GM12865 (cell line): ENCODE measurements at regions not wholly inside any gene's neighbourhood (a gene's known extent, or its start where the extent isn't known, plus 50 kb on each side); places are given as distances from the start of the nearest gene placed in this dataset.

ENCODE experiments used
- DNase-seq: peaks from one replicate; pipeline ENCODE4 v3.0.0; 2010; ENCODE audit warnings: low read depth
- H3K4me3 ChIP-seq: 2 replicates; pipeline ENCODE4 v1.5.1; 2011; ENCODE audit warnings: mild to moderate bottlenecking, low read depth, low read length, control low read depth
- TF ChIP-seq, protein P1 (sequence below): IDR thresholded peaks from 2 replicates; pipeline ENCODE4 v1.5.1; 2011; ENCODE audit warnings: low read length, control low read depth, low read depth, inconsistent platforms; ENCODE audit not compliant: insufficient read depth; ENCODE audit errors: missing control alignments

DNA sequence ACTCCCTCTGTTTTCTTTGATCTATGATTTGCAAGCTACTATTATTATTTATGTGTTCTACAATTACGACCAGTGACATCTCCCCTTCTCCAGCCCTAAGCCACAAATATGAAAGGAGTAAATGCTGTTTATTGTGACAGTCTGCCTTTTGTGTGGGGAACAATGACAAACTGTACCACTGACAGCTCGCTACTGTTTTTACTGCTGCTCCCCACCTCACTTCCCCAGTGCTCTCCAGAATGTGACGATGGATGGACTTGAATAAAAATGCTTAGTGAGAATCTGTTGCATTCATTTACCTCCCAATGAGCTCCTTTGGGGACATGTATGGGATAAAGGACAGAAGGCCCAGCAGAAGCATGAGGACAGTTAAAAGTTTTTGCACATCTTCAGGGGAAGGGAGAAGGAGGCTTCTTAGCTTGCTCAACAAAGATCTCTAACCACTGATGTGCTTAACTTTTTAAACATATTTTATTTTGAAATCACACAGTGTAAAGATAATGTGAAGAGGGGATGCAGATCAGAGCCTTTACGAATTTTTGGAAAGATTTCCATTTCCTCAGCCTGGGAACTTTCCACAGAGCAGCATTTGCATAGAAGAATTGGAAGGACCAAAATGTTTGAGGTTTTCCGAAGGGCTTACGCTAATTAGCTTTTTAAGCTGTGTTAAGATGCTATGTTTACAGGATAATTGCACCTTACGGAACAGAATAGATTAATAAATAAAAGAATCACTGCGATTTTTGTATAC lies 485.1 kb upstream of the TENM3 start:
- TF ChIP-seq, protein P1, sequence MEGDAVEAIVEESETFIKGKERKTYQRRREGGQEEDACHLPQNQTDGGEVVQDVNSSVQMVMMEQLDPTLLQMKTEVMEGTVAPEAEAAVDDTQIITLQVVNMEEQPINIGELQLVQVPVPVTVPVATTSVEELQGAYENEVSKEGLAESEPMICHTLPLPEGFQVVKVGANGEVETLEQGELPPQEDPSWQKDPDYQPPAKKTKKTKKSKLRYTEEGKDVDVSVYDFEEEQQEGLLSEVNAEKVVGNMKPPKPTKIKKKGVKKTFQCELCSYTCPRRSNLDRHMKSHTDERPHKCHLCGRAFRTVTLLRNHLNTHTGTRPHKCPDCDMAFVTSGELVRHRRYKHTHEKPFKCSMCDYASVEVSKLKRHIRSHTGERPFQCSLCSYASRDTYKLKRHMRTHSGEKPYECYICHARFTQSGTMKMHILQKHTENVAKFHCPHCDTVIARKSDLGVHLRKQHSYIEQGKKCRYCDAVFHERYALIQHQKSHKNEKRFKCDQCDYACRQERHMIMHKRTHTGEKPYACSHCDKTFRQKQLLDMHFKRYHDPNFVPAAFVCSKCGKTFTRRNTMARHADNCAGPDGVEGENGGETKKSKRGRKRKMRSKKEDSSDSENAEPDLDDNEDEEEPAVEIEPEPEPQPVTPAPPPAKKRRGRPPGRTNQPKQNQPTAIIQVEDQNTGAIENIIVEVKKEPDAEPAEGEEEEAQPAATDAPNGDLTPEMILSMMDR: no peak
- no peak for DNase-seq
- H3K4me3 ChIP-seq: no peak overlapping the region

- DNase-seq: no peak
- TF ChIP-seq, protein P1: no peak
These were observed 482.6 kb upstream of the TENM3 start for GRCh38 chr4:181760560-181760959.

GRCh38 chr4:181761156-181761555 lies 482.0 kb upstream of the TENM3 start:
- no peak overlapping the region for H3K4me3 ChIP-seq
- TF ChIP-seq, protein P1: no peak
- DNase-seq: no peak

More at GRCh38 chr4:181760560-181760959, 482.6 kb upstream of the TENM3 start:
- H3K4me3 ChIP-seq: no peak overlapping the region

DNA sequence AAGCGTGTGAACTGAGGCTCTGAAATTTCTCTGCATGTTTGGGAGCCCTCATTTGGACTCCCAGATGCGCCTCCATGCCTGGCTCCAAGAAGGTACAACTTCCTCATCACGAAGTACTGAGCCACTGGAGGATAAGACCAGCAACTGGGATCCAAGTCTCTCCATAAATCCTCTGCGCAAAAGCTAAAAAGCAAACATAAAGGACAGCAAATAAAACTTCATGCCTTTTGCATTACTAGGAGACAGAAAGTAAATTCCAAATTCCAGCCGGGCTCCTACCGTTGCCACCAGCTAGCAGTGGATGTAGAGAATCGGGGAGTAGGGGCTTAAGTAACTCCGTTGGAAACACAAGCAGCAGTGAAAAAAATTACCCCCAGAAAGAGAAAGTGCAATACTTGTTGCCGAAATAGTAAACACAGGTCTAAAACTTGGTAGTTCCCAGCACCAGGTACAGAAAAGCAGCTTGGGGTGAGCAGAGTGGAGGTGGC lies 477.1 kb upstream of the TENM3 start:
- no peak overlapping the region for H3K4me3 ChIP-seq
- no peak for DNase-seq
- TF ChIP-seq, protein P1: no peak

GRCh38 chr4:181770971-181771370 lies 472.2 kb upstream of the TENM3 start:
- no peak overlapping the region for H3K4me3 ChIP-seq
- no peak for DNase-seq
- TF ChIP-seq, protein P1: no peak

DNA sequence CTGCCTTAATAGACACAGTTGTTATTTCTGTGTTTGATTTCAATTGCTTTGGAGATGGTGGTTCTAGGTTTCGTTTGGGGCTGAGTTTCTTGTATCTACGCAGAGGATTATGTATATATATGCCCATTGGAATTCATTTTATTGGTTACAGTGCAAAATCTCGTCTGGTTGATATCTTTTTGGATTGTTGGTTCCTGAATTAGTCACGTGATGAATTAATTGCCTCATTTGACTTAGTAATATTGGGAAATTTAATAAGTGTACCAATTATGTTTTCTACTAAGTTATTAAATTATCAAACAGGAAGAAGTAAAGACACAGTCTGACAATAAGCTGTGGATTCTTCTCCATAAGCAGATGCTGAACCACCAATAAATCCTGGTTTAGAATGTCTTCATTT lies 467.9 kb upstream of the TENM3 start:
- TF ChIP-seq, protein P1: no peak
- no peak for DNase-seq
- no peak overlapping the region for H3K4me3 ChIP-seq
